ENCODE measurements at regions not wholly inside any gene's neighbourhood (a gene's known extent, or its start where the extent isn't known, plus 50 kb on each side); places are given as distances from the start of the nearest gene placed in this dataset.
A peak's percentile ranks its signal among the peaks of the same experiment; 100 is the strongest.

GRCh38 chr2:207227749-207228145 lies 62.0 kb upstream of the KLF7 start:
- in situ Hi-C loops (cut with HindIII; ENCODE audit: low sequenced_read_pairs): no loop called here

GRCh38 chr2:207228402-207228801 lies 62.7 kb upstream of the KLF7 start:
- H3K4me3 ChIP-seq (ENCODE audit: low read depth, low read length): no peak overlapping the region
- no peak for TF ChIP-seq CTCF (IDR thresholded peaks at IDR 0.05; ENCODE audit: low read depth, low read length)
- in situ Hi-C loops (cut with HindIII; ENCODE audit: low sequenced_read_pairs): no loop called here
- DNase-seq (ENCODE audit: low read depth, low spot score): no peak

More at GRCh38 chr2:207227749-207228145, 62.0 kb upstream of the KLF7 start:
- no peak for TF ChIP-seq CTCF (IDR thresholded peaks at IDR 0.05; ENCODE audit: low read depth, low read length)
- no peak overlapping the region for H3K4me3 ChIP-seq (ENCODE audit: low read depth, low read length)
- no peak for DNase-seq (ENCODE audit: low read depth, low spot score)

- H3K4me3 ChIP-seq (ENCODE audit: low read depth, low read length): no peak overlapping the region
- DNase-seq (ENCODE audit: low read depth, low spot score): no peak
- in situ Hi-C loops (cut with HindIII; ENCODE audit: low sequenced_read_pairs): no loop called here
- no peak for TF ChIP-seq CTCF (IDR thresholded peaks at IDR 0.05; ENCODE audit: low read depth, low read length)
These were observed 63.4 kb upstream of the KLF7 start for GRCh38 chr2:207229161-207229560.

- TF ChIP-seq CTCF (IDR thresholded peaks at IDR 0.05; ENCODE audit: low read depth, low read length): peak; percentile 61
- DNase-seq (ENCODE audit: low read depth, low spot score): peak; percentile 23
These were observed 64.7 kb upstream of the KLF7 start for GRCh38 chr2:207230261-207231105.

GRCh38 chr2:207231106-207231865 lies 65.5 kb upstream of the KLF7 start:
- in situ Hi-C loops (cut with HindIII; ENCODE audit: low sequenced_read_pairs): no loop called here

More at GRCh38 chr2:207230261-207231105, 64.7 kb upstream of the KLF7 start:
- H3K4me3 ChIP-seq (ENCODE audit: low read depth, low read length): no peak overlapping the region
- in situ Hi-C loops (cut with HindIII; ENCODE audit: low sequenced_read_pairs): no loop called here

More at GRCh38 chr2:207231106-207231865, 65.5 kb upstream of the KLF7 start:
- DNase-seq (ENCODE audit: low read depth, low spot score): no peak
- TF ChIP-seq CTCF (IDR thresholded peaks at IDR 0.05; ENCODE audit: low read depth, low read length): no peak
- no peak overlapping the region for H3K4me3 ChIP-seq (ENCODE audit: low read depth, low read length)

Data from astrocyte of the spinal cord (primary cell).